Cardiac muscle cell (in vitro differentiated cells and primary cell): ENCODE measurements at regions not wholly inside any gene's neighbourhood (a gene's known extent, or its start where the extent isn't known, plus 50 kb on each side); places are given as distances from the start of the nearest gene placed in this dataset.

Experiments
- DNase-seq, 2 donors: peaks; one replicate each; pipeline versions ENCODE4 v3.0.0 to v3.0.0-alpha.2; 2010 to 2017; ENCODE audit warnings: low read depth in 1 of 2, low spot score in 1 of 2
- H3K27ac ChIP-seq: fragments of 200-600 bp; sonication (generic); 2 replicates; pipeline ENCODE4 v1.5.1; 2016
- H3K27me3 ChIP-seq: fragments of 200-600 bp; sonication (generic); 2 replicates; pipeline ENCODE4 v1.6.0; 2016; ENCODE audit warnings: control low read depth
- H3K36me3 ChIP-seq: fragments of 200-600 bp; sonication (generic); 2 replicates; pipeline ENCODE4 v1.5.1; 2016; ENCODE audit warnings: control low read depth
- H3K4me1 ChIP-seq: fragments of 200-600 bp; sonication (generic); 2 replicates; pipeline ENCODE4 v1.8.1; 2017; ENCODE audit warnings: low read depth, mild to moderate bottlenecking, mixed run types
- H3K4me3 ChIP-seq: fragments of 200-600 bp; sonication (generic); 2 replicates; pipeline ENCODE4 v1.5.1; 2016; ENCODE audit warnings: mild to moderate bottlenecking
- H3K9me3 ChIP-seq: fragments of 200-600 bp; sonication (generic); 2 replicates; pipeline ENCODE4 v1.5.1; 2017; ENCODE audit warnings: low read depth, mild to moderate bottlenecking, control low read depth
- CTCF ChIP-seq: IDR thresholded peaks from 2 replicates; pipeline ENCODE4 v1.5.1; 2012; ENCODE audit warnings: low read depth, mild to moderate bottlenecking, low read length

- Histone ChIP-seq H3K4me1 (no peaks in the 10 kb centered on the region), H3K4me3 (no peak overlapping the region), H3K36me3 (no peaks in the 10 kb centered on the region), H3K27ac (no peak overlapping the region), H3K27me3 (no peaks in the 10 kb centered on the region), H3K9me3 (no peaks in the 10 kb centered on the region)
- no peak for DNase-seq
- TF ChIP-seq CTCF = no peak
Observed at GRCh38 chr13:50360637-50361036, 345.4 kb downstream of the KCNRG start.

GRCh38 chr13:50361282-50361681, 346.0 kb downstream of the KCNRG start:
- TF ChIP-seq CTCF = no peak
- H3K27me3 ChIP-seq = no peaks in the 10 kb centered on the region
- H3K27ac ChIP-seq = no peak overlapping the region
- H3K4me3 ChIP-seq = no peak overlapping the region
- no peaks in the 10 kb centered on the region for H3K4me1 ChIP-seq
- no peak for DNase-seq
- H3K36me3 ChIP-seq = no peaks in the 10 kb centered on the region
- H3K9me3 ChIP-seq = no peaks in the 10 kb centered on the region

DNA sequence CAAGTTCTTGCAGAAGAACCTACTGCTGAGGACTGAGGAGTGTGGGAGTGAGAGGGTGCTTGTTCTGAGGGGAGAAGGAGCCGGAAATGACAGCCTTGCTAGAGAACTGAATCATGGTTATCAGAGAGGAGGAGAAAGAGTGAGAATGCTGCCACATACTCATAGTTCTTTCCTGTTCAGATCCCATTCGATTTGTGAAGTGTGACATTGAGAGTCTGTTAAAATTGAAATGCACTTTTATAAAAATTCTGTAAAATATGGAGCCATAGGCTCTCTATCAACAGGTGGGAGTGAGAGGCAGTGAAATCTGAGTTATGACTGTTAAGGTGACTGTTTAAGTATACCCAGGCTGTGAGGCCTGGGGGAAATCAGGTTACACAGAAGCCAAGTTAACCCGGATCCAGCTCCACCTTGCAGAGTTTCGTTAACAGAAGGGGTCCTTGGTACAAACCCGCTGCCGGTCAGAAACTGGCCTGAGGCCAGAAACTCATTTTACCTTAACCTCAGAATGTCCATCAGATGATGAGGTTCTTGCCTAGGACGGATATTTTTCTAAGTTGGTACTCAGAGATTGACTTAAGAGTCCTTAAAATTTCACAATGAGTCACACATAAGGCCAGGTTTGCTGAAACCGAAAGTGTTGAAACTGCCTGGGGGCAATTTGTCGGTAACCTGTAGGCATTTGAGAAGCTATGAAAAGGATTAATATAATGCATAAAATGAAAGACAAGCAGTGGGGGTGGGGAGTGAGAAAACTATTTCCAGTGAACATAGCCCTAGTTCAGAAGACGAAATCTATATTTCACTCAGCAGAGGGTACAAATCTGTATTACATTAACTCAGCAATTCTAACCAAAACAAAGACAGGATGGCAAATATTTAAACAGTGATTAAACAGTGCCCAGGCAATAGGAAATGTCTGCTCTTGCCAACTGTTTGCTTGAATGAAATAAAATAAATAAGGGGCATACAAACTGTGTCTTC, 350.5 kb downstream of the KCNRG start:
- Histone ChIP-seq H3K36me3 (no peaks in the 10 kb centered on the region), H3K27me3 (no peaks in the 10 kb centered on the region), H3K27ac (no peak overlapping the region), H3K9me3 (no peaks in the 10 kb centered on the region), H3K4me1 (no peaks in the 10 kb centered on the region), H3K4me3 (no peak overlapping the region)
- no peak for TF ChIP-seq CTCF
- peak in 1 of 2 donors; percentile 39 for DNase-seq

DNA sequence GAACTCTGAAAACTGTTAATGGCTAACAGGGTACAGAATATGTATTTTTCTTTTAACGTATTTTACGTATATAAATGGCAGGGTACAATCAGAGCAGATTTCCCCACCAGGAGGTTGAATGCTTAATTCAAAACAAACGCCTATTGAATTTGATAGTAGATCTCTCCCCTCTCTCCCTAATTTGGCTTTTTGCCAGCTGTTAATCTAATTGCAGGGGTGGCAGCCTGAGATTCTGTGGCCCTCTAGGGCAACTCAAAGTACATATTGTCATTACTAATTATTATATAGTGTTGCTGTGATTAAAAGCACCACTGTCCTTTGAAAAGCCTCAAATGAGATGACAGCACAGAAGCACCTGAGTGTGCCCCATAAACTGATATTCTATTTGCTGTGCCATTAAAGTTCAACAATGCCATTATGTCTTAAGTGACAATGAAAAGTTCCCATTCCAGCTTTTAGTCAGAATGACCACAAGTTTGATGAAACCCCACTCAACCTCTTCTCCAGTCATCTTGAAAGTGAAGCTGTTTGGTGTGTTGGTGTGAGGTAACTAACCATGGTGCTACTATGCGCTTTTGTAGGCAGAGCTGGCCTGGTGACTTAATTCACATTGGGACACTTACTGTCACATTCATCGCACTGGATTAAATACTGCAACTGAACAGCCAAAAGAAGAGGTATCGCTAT, 351.4 kb downstream of the KCNRG start:
- TF ChIP-seq CTCF = no peak
- H3K36me3 ChIP-seq = no peaks in the 10 kb centered on the region
- no peaks in the 10 kb centered on the region for H3K4me1 ChIP-seq
- no peaks in the 10 kb centered on the region for H3K27me3 ChIP-seq
- no peak overlapping the region for H3K27ac ChIP-seq
- DNase-seq = no peak
- no peaks in the 10 kb centered on the region for H3K9me3 ChIP-seq
- no peak overlapping the region for H3K4me3 ChIP-seq

DNA sequence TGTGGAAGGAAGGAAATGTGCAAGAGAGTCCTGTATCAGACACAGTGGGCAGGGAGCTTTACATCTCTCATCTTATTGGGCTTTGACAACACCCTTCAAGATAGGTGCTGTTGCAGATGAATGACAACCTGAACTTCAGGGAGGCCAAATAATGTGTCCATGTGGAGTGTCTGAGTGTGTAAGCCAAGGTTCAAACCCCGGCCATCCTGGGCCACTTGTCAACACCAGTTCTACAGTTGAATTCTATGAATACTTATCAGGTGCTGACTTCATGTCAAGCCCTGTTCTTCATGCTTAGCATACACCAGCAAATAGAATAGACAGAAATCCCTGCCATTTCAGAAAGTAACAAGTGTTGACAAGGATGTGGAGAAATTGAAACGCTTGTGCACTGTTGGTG, 354.4 kb downstream of the KCNRG start:
- H3K4me3 ChIP-seq = no peak overlapping the region
- TF ChIP-seq CTCF = no peak
- no peak overlapping the region for H3K27ac ChIP-seq
- no peaks in the 10 kb centered on the region for H3K36me3 ChIP-seq
- H3K27me3 ChIP-seq = no peaks in the 10 kb centered on the region
- no peaks in the 10 kb centered on the region for H3K9me3 ChIP-seq
- peak in 1 of 2 donors; percentile 59 for DNase-seq
- H3K4me1 ChIP-seq = no peaks in the 10 kb centered on the region
